Hepatocyte (in vitro differentiated cells): ENCODE measurements at regions not wholly inside any gene's neighbourhood (a gene's known extent, or its start where the extent isn't known, plus 50 kb on each side); places are given as distances from the start of the nearest gene placed in this dataset.

Source experiments
- EZH2phosphoT487 ChIP-seq: fragments of 200-600 bp; sonication (generic); IDR thresholded peaks from one replicate; pipeline ENCODE4 v1.6.1; 2018; ENCODE audit warnings: antibody characterized with exemption, mild to moderate bottlenecking, low read depth, moderate library complexity; ENCODE audit not compliant: unreplicated experiment, severe bottlenecking
- TF ChIP-seq, protein P1 (sequence below): fragments of 200-600 bp; sonication (generic); IDR thresholded peaks from 2 replicates; pipeline ENCODE4 v1.5.1; 2016; ENCODE audit warnings: antibody characterized with exemption, mild to moderate bottlenecking; ENCODE audit not compliant: poor library complexity

DNA sequence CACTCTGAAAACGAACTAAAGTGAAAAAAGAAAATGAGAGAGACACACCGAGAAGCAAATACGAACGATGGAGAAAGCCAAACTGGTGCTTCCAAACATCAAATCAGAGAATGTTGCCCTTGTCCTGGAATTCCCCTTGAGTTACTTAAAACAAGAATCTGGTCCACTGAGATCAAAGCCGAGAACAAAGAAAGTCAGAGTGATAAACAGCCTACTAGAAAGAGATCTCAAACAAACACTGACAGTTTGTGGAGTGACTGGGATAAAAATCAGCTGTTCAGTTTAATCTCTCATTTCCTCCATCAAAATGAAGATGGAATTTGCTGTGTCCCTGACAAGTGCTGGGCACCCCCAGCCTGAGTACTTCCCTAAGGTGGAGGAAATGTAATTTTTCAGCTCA lies 582.6 kb downstream of the NR2F1-AS1 start:
- no peak for TF ChIP-seq EZH2phosphoT487
- TF ChIP-seq, protein P1, sequence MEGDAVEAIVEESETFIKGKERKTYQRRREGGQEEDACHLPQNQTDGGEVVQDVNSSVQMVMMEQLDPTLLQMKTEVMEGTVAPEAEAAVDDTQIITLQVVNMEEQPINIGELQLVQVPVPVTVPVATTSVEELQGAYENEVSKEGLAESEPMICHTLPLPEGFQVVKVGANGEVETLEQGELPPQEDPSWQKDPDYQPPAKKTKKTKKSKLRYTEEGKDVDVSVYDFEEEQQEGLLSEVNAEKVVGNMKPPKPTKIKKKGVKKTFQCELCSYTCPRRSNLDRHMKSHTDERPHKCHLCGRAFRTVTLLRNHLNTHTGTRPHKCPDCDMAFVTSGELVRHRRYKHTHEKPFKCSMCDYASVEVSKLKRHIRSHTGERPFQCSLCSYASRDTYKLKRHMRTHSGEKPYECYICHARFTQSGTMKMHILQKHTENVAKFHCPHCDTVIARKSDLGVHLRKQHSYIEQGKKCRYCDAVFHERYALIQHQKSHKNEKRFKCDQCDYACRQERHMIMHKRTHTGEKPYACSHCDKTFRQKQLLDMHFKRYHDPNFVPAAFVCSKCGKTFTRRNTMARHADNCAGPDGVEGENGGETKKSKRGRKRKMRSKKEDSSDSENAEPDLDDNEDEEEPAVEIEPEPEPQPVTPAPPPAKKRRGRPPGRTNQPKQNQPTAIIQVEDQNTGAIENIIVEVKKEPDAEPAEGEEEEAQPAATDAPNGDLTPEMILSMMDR, result no peak
